ENCODE measurements at regions not wholly inside any gene's neighbourhood (a gene's known extent, or its start where the extent isn't known, plus 50 kb on each side); places are given as distances from the start of the nearest gene placed in this dataset.

DNA sequence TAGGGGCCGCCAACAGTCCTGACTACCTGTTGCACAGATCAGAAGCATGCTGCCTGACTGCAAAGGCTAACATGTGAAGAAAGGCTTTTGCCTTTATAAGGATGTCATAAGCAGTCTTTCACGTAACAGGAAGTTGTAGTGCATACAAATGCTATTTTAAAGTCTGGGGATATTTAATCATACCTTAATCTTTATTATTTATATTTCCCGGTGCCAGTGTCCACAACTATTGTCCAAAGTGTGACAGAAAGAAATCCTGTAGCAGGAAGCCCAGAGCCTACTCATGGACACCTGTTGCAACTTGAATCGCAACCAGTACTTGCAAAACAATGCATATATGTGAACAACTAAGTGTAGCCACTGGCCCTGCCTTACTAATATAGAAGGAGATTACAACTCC lies 235.8 kb downstream of the ALDH8A1 start:
- 46 to 74% (median 55%) methylated on average over 4 of the region's 4 CpGs for WGBS, 5 donors
- TF ChIP-seq POLR2A (IDR thresholded peaks at IDR 0.05): no peak
- TF ChIP-seq CTCF (IDR thresholded peaks at IDR 0.05 in 8 of 11, conservative IDR thresholded peaks at IDR 0.05 in 3 of 11): no peak
- TF ChIP-seq POLR2AphosphoS5 (IDR thresholded peaks at IDR 0.05): no peak
- Histone ChIP-seq H3K4me3 (no peak overlapping the region), H3K36me3 (no peaks in the 10 kb centered on the region), H3K27ac (no peak overlapping the region), H3K27me3 (replicated peaks in 1 of 7) (no peaks in the 10 kb centered on the region), H3K9me3 (no peaks in the 10 kb centered on the region), H3K4me1 (peaks cover 0 to 30% (median 20%) of the 10 kb centered on the region in 6 donors)
- DNase-seq: no peak
- intact Hi-C loops (cut with DNase I; ENCODE audit: low total_unique reads): no loop called here

DNA sequence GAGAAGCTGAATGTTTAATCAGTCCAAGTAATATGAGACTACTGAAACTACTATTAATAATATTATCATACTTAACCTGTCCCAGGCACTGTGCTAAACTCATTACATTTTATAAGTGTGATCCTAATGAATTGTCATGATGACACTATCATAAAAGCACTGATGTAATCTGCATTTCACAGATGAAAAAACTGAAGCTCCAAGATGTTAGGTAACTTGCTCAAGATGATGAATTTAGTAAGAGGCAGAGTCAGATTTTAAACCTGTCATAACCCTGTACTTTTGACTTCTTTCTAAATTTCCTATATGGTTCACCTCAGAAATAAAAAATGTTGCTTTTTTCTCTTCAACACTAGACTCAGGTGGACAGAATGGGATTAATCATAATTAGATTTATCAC lies 237.6 kb downstream of the ALDH8A1 start:
- Histone ChIP-seq H3K9me3 (no peaks in the 10 kb centered on the region), H3K27me3 (replicated peaks in 1 of 7) (no peaks in the 10 kb centered on the region), H3K4me3 (no peak overlapping the region), H3K36me3 (no peaks in the 10 kb centered on the region), H3K27ac (no peak overlapping the region), H3K4me1 (peaks cover 0 to 19% (median 9%) of the 10 kb centered on the region in 6 donors)
- no peak for DNase-seq
- no peak for TF ChIP-seq POLR2A (IDR thresholded peaks at IDR 0.05)
- no peak for TF ChIP-seq POLR2AphosphoS5 (IDR thresholded peaks at IDR 0.05)
- intact Hi-C loops (cut with DNase I; ENCODE audit: low total_unique reads): no loop called here

- WGBS, 5 donors: 18 to 46% (median 31%) methylated on average over 1 of the region's 1 CpG
- Histone ChIP-seq H3K36me3 (no peaks in the 10 kb centered on the region), H3K27me3 (replicated peaks in 1 of 7) (no peaks in the 10 kb centered on the region), H3K27ac (no peak overlapping the region), H3K4me3 (no peak overlapping the region), H3K4me1 (no peaks in the 10 kb centered on the region), H3K9me3 (no peaks in the 10 kb centered on the region)
- TF ChIP-seq POLR2AphosphoS5 (IDR thresholded peaks at IDR 0.05) (no peak), CTCF (IDR thresholded peaks at IDR 0.05 in 8 of 11, conservative IDR thresholded peaks at IDR 0.05 in 3 of 11) (no peak), POLR2A (IDR thresholded peaks at IDR 0.05) (no peak)
- intact Hi-C loops (cut with DNase I; ENCODE audit: low total_unique reads): no loop called here
- DNase-seq: no peak
Observed at GRCh38 chr6:134708079-134708478, 241.8 kb downstream of the ALDH8A1 start.

GRCh38 chr6:134707342-134708031 lies 242.4 kb downstream of the ALDH8A1 start:
- intact Hi-C loops (cut with DNase I; ENCODE audit: low total_unique reads): no loop called here
- Histone ChIP-seq H3K27me3 (replicated peaks in 1 of 7) (no peaks in the 10 kb centered on the region), H3K4me3 (no peak overlapping the region), H3K27ac (no peak overlapping the region), H3K36me3 (no peaks in the 10 kb centered on the region), H3K4me1 (no peaks in the 10 kb centered on the region), H3K9me3 (no peaks in the 10 kb centered on the region)
- no peak for DNase-seq
- WGBS, 5 donors: 72 to 82% (median 73%) methylated on average over 5 of the region's 5 CpGs
- no peak for TF ChIP-seq CTCF (IDR thresholded peaks at IDR 0.05 in 8 of 11, conservative IDR thresholded peaks at IDR 0.05 in 3 of 11)
- TF ChIP-seq POLR2AphosphoS5 (IDR thresholded peaks at IDR 0.05): no peak
- TF ChIP-seq POLR2A (IDR thresholded peaks at IDR 0.05): no peak

Data from spleen (tissue), 11 donors.